Right cardiac atrium (tissue), 5 donors: ENCODE measurements at regions not wholly inside any gene's neighbourhood (a gene's known extent, or its start where the extent isn't known, plus 50 kb on each side); places are given as distances from the start of the nearest gene placed in this dataset.

Source experiments
- ATAC-seq, 2 donors: fragments of 200-7000 bp; cut with Tn5 transposase; one replicate each; pipeline versions ENCODE4 v1.8.0 to v1.9.1; 2020; ENCODE audit warnings: moderate library complexity in 2 of 2, mild to moderate bottlenecking in 1 of 2
- DNase-seq, 3 donors: peaks; one replicate each; pipeline ENCODE4 v3.0.0-alpha.2; 2020
- H3K27ac ChIP-seq: one replicate; pipeline ENCODE4 v1.5.1; 2013; ENCODE audit warnings: mild to moderate bottlenecking, low read length, control low read depth, moderate library complexity
- H3K27me3 ChIP-seq: one replicate; pipeline ENCODE4 v1.6.1; 2013; ENCODE audit not compliant: control insufficient read depth, insufficient read depth
- H3K4me1 ChIP-seq: one replicate; pipeline ENCODE4 v1.6.1; 2013; ENCODE audit warnings: low read length; ENCODE audit not compliant: control insufficient read depth, insufficient read depth
- H3K4me3 ChIP-seq: one replicate; pipeline ENCODE4 v1.5.1; 2013; ENCODE audit warnings: low read length, control low read depth
- H3K9me3 ChIP-seq: one replicate; pipeline ENCODE4 v1.6.1; 2013; ENCODE audit warnings: low read length; ENCODE audit not compliant: control insufficient read depth
- WGBS: extraction: QIAGEN DNeasy Blood & Tissue Kit; methylation state at CpG from one replicate; pipeline ENCODE4 v1.1.7; 2013; 5-methylcytosine and 5-hydroxymethylcytosine counted together
- intact Hi-C, 4 donors: fragments of 100-400 bp; cut with DNase I; formaldehyde crosslinking; loops; one replicate each; pipeline versions ENCODE4 v1.11.0 to v1.14.0; 2022 to 2023
- donor health status: healthy with polysubstance abuse.
- donor health status: DM: no; HTN: yes; CAD: no.
- donor health status: DM: no; HTN: no; CAD: no.
- donor health status: DM: no; HTN: yes; CAD: no; lungs with severe emphysema.
- donor health status: DM: yes; HTN: yes; CAD: no.

GRCh38 chr13:105514401-105514800, 1021.1 kb downstream of the EFNB2 start:
- no peaks in the 10 kb centered on the region for H3K4me1 ChIP-seq
- WGBS, result 88% methylated on average over 4 of the region's 4 CpGs
- H3K27me3 ChIP-seq, result no peaks in the 10 kb centered on the region
- ATAC-seq (no peak), DNase-seq (no peak)
- no peaks in the 10 kb centered on the region for H3K9me3 ChIP-seq
- H3K4me3 ChIP-seq, result no peak overlapping the region
- no peak overlapping the region for H3K27ac ChIP-seq
- intact Hi-C loops, result no loop called here

- intact Hi-C loops, result no loop called here
- Histone ChIP-seq H3K4me3 (no peak overlapping the region), H3K27ac (no peak overlapping the region), H3K27me3 (no peaks in the 10 kb centered on the region), H3K4me1 (no peaks in the 10 kb centered on the region), H3K9me3 (no peaks in the 10 kb centered on the region)
- DNase-seq (no peak), ATAC-seq (no peak)
- 63% methylated on average over 2 of the region's 2 CpGs for WGBS
These were observed 1022.0 kb downstream of the EFNB2 start for GRCh38 chr13:105513448-105513847.

GRCh38 chr13:105509981-105510762, 1025.3 kb downstream of the EFNB2 start:
- DNase-seq (no peak), ATAC-seq (no peak)
- H3K4me3 ChIP-seq, result no peak overlapping the region
- no peaks in the 10 kb centered on the region for H3K9me3 ChIP-seq
- H3K27me3 ChIP-seq, result no peaks in the 10 kb centered on the region
- 54% methylated on average over 7 of the region's 7 CpGs for WGBS
- no peaks in the 10 kb centered on the region for H3K4me1 ChIP-seq
- intact Hi-C loops, result no loop called here
- H3K27ac ChIP-seq, result no peak overlapping the region

- Histone ChIP-seq H3K4me1 (no peaks in the 10 kb centered on the region), H3K9me3 (no peaks in the 10 kb centered on the region), H3K4me3 (no peak overlapping the region), H3K27ac (no peak overlapping the region), H3K27me3 (no peaks in the 10 kb centered on the region)
- no peak for ATAC-seq
- WGBS, result 94% methylated on average over 9 of the region's 9 CpGs
- DNase-seq, result no peak
- intact Hi-C loops, result no loop called here
These were observed 1029.0 kb downstream of the EFNB2 start for GRCh38 chr13:105506463-105506862.

GRCh38 chr13:105502193-105502592, 1033.3 kb downstream of the EFNB2 start:
- no peak overlapping the region for H3K27ac ChIP-seq
- DNase-seq (no peak), ATAC-seq (no peak)
- H3K9me3 ChIP-seq, result no peaks in the 10 kb centered on the region
- intact Hi-C loops, result no loop called here
- H3K27me3 ChIP-seq, result no peaks in the 10 kb centered on the region
- WGBS, result 58% methylated on average over 5 of the region's 5 CpGs
- no peaks in the 10 kb centered on the region for H3K4me1 ChIP-seq
- H3K4me3 ChIP-seq, result no peak overlapping the region

GRCh38 chr13:105497597-105497996, 1037.9 kb downstream of the EFNB2 start:
- no peaks in the 10 kb centered on the region for H3K4me1 ChIP-seq
- intact Hi-C loops, result no loop called here
- H3K9me3 ChIP-seq, result no peaks in the 10 kb centered on the region
- DNase-seq (no peak), ATAC-seq (no peak)
- H3K4me3 ChIP-seq, result no peak overlapping the region
- WGBS, result 84% methylated on average over 3 of the region's 3 CpGs
- H3K27ac ChIP-seq, result no peak overlapping the region
- H3K27me3 ChIP-seq, result no peaks in the 10 kb centered on the region

- no peak for DNase-seq
- Histone ChIP-seq H3K27ac (no peak overlapping the region), H3K4me3 (no peak overlapping the region), H3K9me3 (no peaks in the 10 kb centered on the region), H3K4me1 (no peaks in the 10 kb centered on the region), H3K27me3 (no peaks in the 10 kb centered on the region)
- no peak for ATAC-seq
- intact Hi-C loops, result no loop called here
These were observed 1043.2 kb downstream of the EFNB2 start for GRCh38 chr13:105492216-105492615.

GRCh38 chr13:105491345-105491744, 1044.1 kb downstream of the EFNB2 start:
- 82% methylated on average over 3 of the region's 3 CpGs for WGBS
- Histone ChIP-seq H3K4me1 (no peaks in the 10 kb centered on the region), H3K27ac (no peak overlapping the region), H3K9me3 (no peaks in the 10 kb centered on the region), H3K27me3 (no peaks in the 10 kb centered on the region), H3K4me3 (no peak overlapping the region)
- no peak for ATAC-seq
- DNase-seq, result no peak
- intact Hi-C loops, result no loop called here

- DNase-seq, result no peak
- no peaks in the 10 kb centered on the region for H3K9me3 ChIP-seq
- H3K27ac ChIP-seq, result no peak overlapping the region
- WGBS, result 65% methylated on average over 2 of the region's 2 CpGs
- intact Hi-C loops, result no loop called here
- no peaks in the 10 kb centered on the region for H3K27me3 ChIP-seq
- no peak for ATAC-seq
- H3K4me1 ChIP-seq, result no peaks in the 10 kb centered on the region
- H3K4me3 ChIP-seq, result no peak overlapping the region
These were observed 1050.4 kb downstream of the EFNB2 start for GRCh38 chr13:105485081-105485480.

- WGBS, result 41% methylated on average over 2 of the region's 2 CpGs
- no peak for ATAC-seq
- no peak for DNase-seq
- intact Hi-C loops, result no loop called here
- Histone ChIP-seq H3K9me3 (no peaks in the 10 kb centered on the region), H3K27me3 (no peaks in the 10 kb centered on the region), H3K4me3 (no peak overlapping the region), H3K27ac (no peak overlapping the region), H3K4me1 (no peaks in the 10 kb centered on the region)
These were observed 1060.4 kb downstream of the EFNB2 start for GRCh38 chr13:105474983-105475610.

GRCh38 chr13:105471673-105472072, 1063.8 kb downstream of the EFNB2 start:
- no peak overlapping the region for H3K27ac ChIP-seq
- no peaks in the 10 kb centered on the region for H3K4me1 ChIP-seq
- no peaks in the 10 kb centered on the region for H3K27me3 ChIP-seq
- peaks cover 2% of the 10 kb centered on the region for H3K9me3 ChIP-seq
- DNase-seq (no peak), ATAC-seq (no peak)
- intact Hi-C loops, result no loop called here
- no peak overlapping the region for H3K4me3 ChIP-seq
- 78% methylated on average over 3 of the region's 3 CpGs for WGBS
